Lung (tissue), 11 donors: ENCODE measurements at regions not wholly inside any gene's neighbourhood (a gene's known extent, or its start where the extent isn't known, plus 50 kb on each side); places are given as distances from the start of the nearest gene placed in this dataset.

Source experiments
- ATAC-seq: fragments of 200-7000 bp; cut with Tn5 transposase; one replicate; pipeline ENCODE4 v1.9.1; 2020; ENCODE audit warnings: moderate number of reproducible peaks; ENCODE audit not compliant: insufficient read depth, low FRiP score
- DNase-seq, 3 donors: peaks; one replicate each; pipeline ENCODE4 v3.0.0-alpha.2; 2013 to 2017
- H3K27ac ChIP-seq, 2 donors: one replicate each; pipeline ENCODE4 v1.5.1; 2013; ENCODE audit warnings: mild to moderate bottlenecking in 2 of 2, moderate library complexity in 2 of 2, control low read depth in 1 of 2, inconsistent platforms in 1 of 2, low read depth in 1 of 2, low read length in 1 of 2
- H3K27me3 ChIP-seq, 3 donors: one replicate each; pipeline ENCODE4 v1.5.1; 2013; ENCODE audit warnings: low read length in 2 of 3; ENCODE audit not compliant: control insufficient read depth in 3 of 3, insufficient read depth in 3 of 3
- H3K36me3 ChIP-seq, 4 donors: one replicate each; pipeline ENCODE4 v1.5.1; 2013; ENCODE audit warnings: low read length in 4 of 4, mild to moderate bottlenecking in 1 of 4, moderate library complexity in 1 of 4; ENCODE audit not compliant: control insufficient read depth in 4 of 4, insufficient read depth in 4 of 4
- H3K4me1 ChIP-seq, 5 donors: one replicate each; pipeline ENCODE4 v1.5.1; 2013; ENCODE audit warnings: low read length in 5 of 5, mild to moderate bottlenecking in 2 of 5, moderate library complexity in 1 of 5; ENCODE audit not compliant: control insufficient read depth in 5 of 5, insufficient read depth in 5 of 5
- H3K4me3 ChIP-seq: one replicate; pipeline ENCODE4 v1.5.1; 2013; ENCODE audit warnings: mild to moderate bottlenecking, control low read depth, moderate library complexity
- H3K9ac ChIP-seq, 2 donors: one replicate each; pipeline ENCODE4 v1.5.1; 2013; ENCODE audit warnings: low read length in 2 of 2, control low read depth in 1 of 2; ENCODE audit not compliant: insufficient read depth in 1 of 2
- H3K9me3 ChIP-seq, 4 donors: one replicate each; pipeline ENCODE4 v1.5.1; 2013; ENCODE audit warnings: low read length in 3 of 4, mild to moderate bottlenecking in 1 of 4, moderate library complexity in 1 of 4; ENCODE audit not compliant: control insufficient read depth in 4 of 4, insufficient read depth in 3 of 4
- CTCF ChIP-seq: IDR thresholded peaks from 2 replicates; pipeline ENCODE4 v1.5.1; 2012; ENCODE audit warnings: mild to moderate bottlenecking; ENCODE audit errors: control extremely low read depth, extremely low read depth
- WGBS, 2 donors: extraction: QIAGEN DNeasy Blood & Tissue Kit; methylation state at CpG; one replicate each; pipeline ENCODE4 v1.1.7; 2013; 5-methylcytosine and 5-hydroxymethylcytosine counted together
- donor health status: control.
- donor health status: control.
- donor health status: Bipolar disorder and iron deficiency.
- donor health status: healthy.
- donor health status: DM: yes; HTN: yes; CAD: no.

- 75 to 81% methylated on average over 1 of the region's 1 CpG for WGBS, 2 donors
- ATAC-seq: no peak
Observed at GRCh38 chr4:128342762-128343161, 55.1 kb upstream of the PGRMC2 start.

GRCh38 chr4:128341634-128342033, 54.0 kb upstream of the PGRMC2 start:
- TF ChIP-seq CTCF: no peak
- DNase-seq (no peak), ATAC-seq (no peak)
- H3K9ac ChIP-seq: no peak overlapping the region
- 95 to 98% methylated on average over 4 of the region's 4 CpGs for WGBS, 2 donors
- no peaks in the 10 kb centered on the region for H3K36me3 ChIP-seq
- H3K9me3 ChIP-seq: no peaks in the 10 kb centered on the region
- no peak overlapping the region for H3K27ac ChIP-seq
- no peaks in the 10 kb centered on the region for H3K27me3 ChIP-seq
- no peak overlapping the region for H3K4me3 ChIP-seq
- no peaks in the 10 kb centered on the region for H3K4me1 ChIP-seq

More at GRCh38 chr4:128342762-128343161, 55.1 kb upstream of the PGRMC2 start:
- no peak for TF ChIP-seq CTCF
- Histone ChIP-seq H3K4me3 (no peak overlapping the region), H3K36me3 (no peaks in the 10 kb centered on the region), H3K4me1 (peaks cover 0 to 2% (median 0%) of the 10 kb centered on the region in 5 donors), H3K9me3 (no peaks in the 10 kb centered on the region), H3K9ac (no peak overlapping the region), H3K27me3 (no peaks in the 10 kb centered on the region), H3K27ac (no peak overlapping the region)
- no peak for DNase-seq

- H3K27me3 ChIP-seq: no peaks in the 10 kb centered on the region
- no peak for TF ChIP-seq CTCF
- DNase-seq (no peak), ATAC-seq (peak; percentile 27)
- WGBS, 2 donors: 90 to 94% methylated on average over 4 of the region's 4 CpGs
- H3K4me1 ChIP-seq: peaks cover 0 to 3% (median 0%) of the 10 kb centered on the region in 5 donors
- no peaks in the 10 kb centered on the region for H3K9me3 ChIP-seq
- no peak overlapping the region for H3K9ac ChIP-seq
- no peaks in the 10 kb centered on the region for H3K36me3 ChIP-seq
- H3K27ac ChIP-seq: no peak overlapping the region
- H3K4me3 ChIP-seq: no peak overlapping the region
Observed at GRCh38 chr4:128338634-128339355, 51.2 kb upstream of the PGRMC2 start.

- no peak for TF ChIP-seq CTCF
- H3K27me3 ChIP-seq: no peaks in the 10 kb centered on the region
- no peaks in the 10 kb centered on the region for H3K36me3 ChIP-seq
- no peak overlapping the region for H3K9ac ChIP-seq
- WGBS, 2 donors: 25 to 74% methylated on average over 2 of the region's 2 CpGs
- DNase-seq (no peak), ATAC-seq (no peak)
- no peak overlapping the region for H3K4me3 ChIP-seq
- no peaks in the 10 kb centered on the region for H3K9me3 ChIP-seq
- no peak overlapping the region for H3K27ac ChIP-seq
- peaks cover 0 to 9% (median 0%) of the 10 kb centered on the region in 5 donors for H3K4me1 ChIP-seq
Observed at GRCh38 chr4:128337863-128338262, 50.2 kb upstream of the PGRMC2 start.
